GM12875 (cell line): ENCODE measurements at regions not wholly inside any gene's neighbourhood (a gene's known extent, or its start where the extent isn't known, plus 50 kb on each side); places are given as distances from the start of the nearest gene placed in this dataset.

Source experiments
- H3K4me3 ChIP-seq: one replicate; pipeline ENCODE4 v1.5.1; 2011; ENCODE audit warnings: low read depth, low read length, control low read depth
- CTCF ChIP-seq: IDR thresholded peaks from 2 replicates; pipeline ENCODE4 v1.5.1; 2011; ENCODE audit warnings: low read depth, mild to moderate bottlenecking, control low read depth, inconsistent platforms, low read length, moderate library complexity, borderline replicate concordance; ENCODE audit not compliant: insufficient read depth

DNA sequence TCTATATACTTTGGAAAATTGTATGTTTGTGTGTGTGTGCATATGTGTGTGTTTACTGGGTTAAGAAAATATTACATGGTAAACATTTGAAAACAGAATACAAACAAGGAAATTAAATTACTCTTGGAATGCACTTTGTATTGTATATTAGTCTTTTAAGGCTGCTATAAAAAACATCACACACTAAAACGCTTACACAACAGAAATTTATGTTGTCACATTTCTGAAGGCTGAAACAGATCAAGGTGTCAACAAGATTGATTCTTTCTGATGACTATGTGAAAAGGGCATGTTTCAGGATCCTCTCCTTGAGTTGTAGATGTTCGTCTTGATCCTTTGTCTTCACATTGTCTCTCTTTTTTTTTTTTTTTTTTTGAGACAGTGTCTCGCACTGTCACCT lies 149.1 kb upstream of the CNTN5 start:
- no peak overlapping the region for H3K4me3 ChIP-seq
- no peak for TF ChIP-seq CTCF

DNA sequence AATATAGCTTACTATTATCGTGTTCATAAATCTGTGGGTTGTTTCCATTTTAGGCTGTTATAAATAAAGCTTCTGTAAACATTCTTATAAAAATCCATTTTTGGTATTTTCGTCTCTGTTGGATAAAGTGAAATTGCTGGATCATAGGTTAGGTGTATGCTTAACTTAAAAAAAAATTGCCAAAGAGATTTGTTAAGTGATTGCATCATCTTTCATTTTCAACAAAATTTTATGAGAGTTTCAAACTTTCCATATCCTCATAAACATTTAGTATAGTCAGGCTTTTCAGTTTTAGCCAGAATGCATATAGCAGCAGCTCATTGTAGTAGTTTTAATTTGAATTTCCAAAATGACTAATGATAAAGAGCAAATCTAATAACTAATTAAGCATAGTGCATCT lies 146.7 kb upstream of the CNTN5 start:
- TF ChIP-seq CTCF: no peak

DNA sequence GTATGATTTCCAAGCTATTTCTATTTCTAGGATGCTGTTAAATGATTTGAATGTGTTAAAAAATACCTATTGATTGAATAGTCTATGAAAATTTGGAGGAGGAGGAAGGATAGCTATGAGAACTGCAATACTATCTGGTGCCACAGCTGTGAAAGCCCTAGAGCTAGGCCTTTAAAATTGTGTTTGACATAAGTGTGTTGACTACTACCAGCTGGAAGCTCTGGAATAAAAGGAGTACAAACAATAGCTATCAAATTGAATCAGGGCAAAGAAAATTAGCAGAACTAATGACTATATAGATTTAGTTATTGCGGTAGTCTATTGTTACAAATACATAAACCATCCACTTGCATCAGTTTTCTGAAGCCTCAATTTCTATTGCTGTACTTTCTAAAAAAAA lies 124.8 kb upstream of the CNTN5 start:
- TF ChIP-seq CTCF: no peak
- H3K4me3 ChIP-seq: no peak overlapping the region

More for the DNA sequence above, 146.7 kb upstream of the CNTN5 start:
- no peak overlapping the region for H3K4me3 ChIP-seq

DNA sequence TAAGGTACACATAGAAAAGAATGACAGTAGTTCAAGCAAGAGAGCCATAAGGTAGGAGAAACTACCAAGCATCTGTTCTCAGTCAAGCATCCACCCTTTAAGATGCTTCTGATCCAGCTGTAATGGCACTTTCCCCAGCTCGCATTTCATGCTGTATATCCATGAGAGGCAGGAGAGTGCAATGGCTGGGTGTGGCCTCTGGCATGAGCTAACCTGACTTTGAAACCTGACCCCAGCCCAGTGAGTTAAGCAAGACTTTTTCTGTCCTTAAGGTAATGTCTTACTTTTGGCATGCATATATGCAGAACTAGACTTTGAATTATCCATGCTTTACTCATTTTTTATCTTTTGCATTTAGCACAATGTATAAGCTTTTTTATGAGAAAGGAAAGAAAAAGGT lies 79.8 kb upstream of the CNTN5 start:
- TF ChIP-seq CTCF: no peak
- H3K4me3 ChIP-seq: no peak overlapping the region

DNA sequence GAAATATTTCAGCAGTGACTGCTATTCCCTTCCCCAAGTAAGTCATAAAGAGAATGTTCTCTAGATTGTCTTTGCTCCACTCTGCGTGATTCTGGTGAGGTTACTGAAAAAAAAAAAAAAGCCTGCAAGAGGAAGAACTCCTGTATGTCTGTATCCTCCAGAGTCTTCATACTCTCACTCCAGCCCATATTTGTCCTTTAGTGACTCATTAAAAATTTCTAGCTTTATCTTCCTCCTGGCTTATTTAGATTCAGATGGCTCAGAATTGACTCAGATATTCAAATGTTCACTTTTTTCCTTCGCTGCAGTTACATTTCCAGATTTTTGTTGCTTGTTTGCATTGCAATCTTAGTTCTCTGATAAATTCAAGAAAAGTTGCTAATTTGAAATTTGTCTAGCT lies 76.3 kb upstream of the CNTN5 start:
- H3K4me3 ChIP-seq: no peak overlapping the region
- no peak for TF ChIP-seq CTCF

DNA sequence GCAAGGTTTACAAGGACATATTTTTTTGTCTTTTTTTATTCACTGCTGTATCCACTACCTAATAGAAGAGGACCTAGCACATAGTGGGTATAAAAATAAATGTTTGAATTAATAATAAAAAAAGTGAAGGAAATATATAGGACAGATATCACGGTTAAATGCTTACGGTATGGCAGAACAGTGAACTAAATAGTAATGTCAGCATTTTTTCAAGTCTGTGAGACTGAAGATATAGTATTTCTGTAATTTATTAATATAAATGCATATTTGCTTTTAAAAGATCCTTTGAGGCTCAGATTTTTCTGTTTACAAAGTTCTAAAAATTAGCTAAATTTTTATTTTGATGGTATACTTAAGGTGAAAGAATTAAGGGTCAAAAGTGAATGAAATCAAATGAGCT lies 68.6 kb upstream of the CNTN5 start:
- TF ChIP-seq CTCF: no peak

GRCh38 chr11:98955551-98955950 lies 65.2 kb upstream of the CNTN5 start:
- TF ChIP-seq CTCF: no peak
- no peak overlapping the region for H3K4me3 ChIP-seq

More for the DNA sequence above, 68.6 kb upstream of the CNTN5 start:
- H3K4me3 ChIP-seq: no peak overlapping the region
